Right lobe of liver (tissue), 6 donors: ENCODE measurements at regions not wholly inside any gene's neighbourhood (a gene's known extent, or its start where the extent isn't known, plus 50 kb on each side); places are given as distances from the start of the nearest gene placed in this dataset.

Source experiments
- ATAC-seq, 4 donors: fragments of 200-7000 bp; cut with Tn5 transposase; one replicate each; pipeline ENCODE4 v1.9.1; 2020; ENCODE audit warnings: mild to moderate bottlenecking in 4 of 4, moderate library complexity in 4 of 4
- DNase-seq, 3 donors: peaks; one replicate each; pipeline ENCODE4 v3.0.0-alpha.2; 2020
- H3K27ac ChIP-seq, 3 donors: fragments of 200-600 bp; one replicate each; pipeline ENCODE4 v1.8.0; 2022
- H3K27me3 ChIP-seq, 2 donors: fragments of 200-600 bp; one replicate each; pipeline ENCODE4 v1.8.0; 2022
- H3K36me3 ChIP-seq, 4 donors: fragments of 200-600 bp; sonication (generic) in 1 of 4; one replicate each; pipeline versions ENCODE4 v1.5.1 to v1.8.0; 2017 to 2022; ENCODE audit warnings: control low read depth in 1 of 4
- H3K4me1 ChIP-seq, 4 donors: fragments of 200-600 bp; sonication (generic) in 1 of 4; one replicate each; pipeline versions ENCODE4 v1.5.1 to v1.8.0; 2017 to 2022; ENCODE audit warnings: control low read depth in 1 of 4
- H3K4me3 ChIP-seq, 3 donors: fragments of 200-600 bp; one replicate each; pipeline ENCODE4 v1.8.0; 2022
- H3K9me3 ChIP-seq, 4 donors: fragments of 200-600 bp; sonication (generic) in 1 of 4; one replicate each; pipeline versions ENCODE4 v1.5.1 to v1.8.0; 2017 to 2022; ENCODE audit warnings: control low read depth in 1 of 4
- CTCF ChIP-seq, 4 donors: fragments of 200-600 bp in 3 of 4; fragments of 450-650 bp in 1 of 4; IDR thresholded peaks; one replicate each; pipeline versions ENCODE4 v1.5.1 to v1.8.0; 2016 to 2022; ENCODE audit warnings: antibody characterized with exemption in 4 of 4, mild to moderate bottlenecking in 2 of 4
- POLR2A ChIP-seq: fragments of 450-650 bp; IDR thresholded peaks from one replicate; pipeline ENCODE4 v1.6.1; 2017; ENCODE audit warnings: antibody characterized with exemption, mild to moderate bottlenecking
- WGBS: methylation state at CpG from one replicate; pipeline ENCODE4 v1.1.6; 2018; ENCODE audit warnings: low coverage, low lambda C conversion rate; ENCODE audit not compliant: insufficient coverage; ENCODE audit errors: missing lambda C conversion rate; 5-methylcytosine and 5-hydroxymethylcytosine counted together
- intact Hi-C, 2 donors: fragments of 100-400 bp; cut with DNase I; formaldehyde crosslinking; loops; one replicate each; pipeline versions ENCODE4 v1.11.2 to v1.14.1; 2022
- donor health status: DM: no; HTN: yes; CAD: no.
- donor health status: DM: no; HTN: no; CAD: no.
- donor health status: DM: no; HTN: no; CAD: no.
- donor health status: DM: no; HTN: yes; CAD: no.
- donor health status: DM: no; HTN: yes; CAD: no.

DNA sequence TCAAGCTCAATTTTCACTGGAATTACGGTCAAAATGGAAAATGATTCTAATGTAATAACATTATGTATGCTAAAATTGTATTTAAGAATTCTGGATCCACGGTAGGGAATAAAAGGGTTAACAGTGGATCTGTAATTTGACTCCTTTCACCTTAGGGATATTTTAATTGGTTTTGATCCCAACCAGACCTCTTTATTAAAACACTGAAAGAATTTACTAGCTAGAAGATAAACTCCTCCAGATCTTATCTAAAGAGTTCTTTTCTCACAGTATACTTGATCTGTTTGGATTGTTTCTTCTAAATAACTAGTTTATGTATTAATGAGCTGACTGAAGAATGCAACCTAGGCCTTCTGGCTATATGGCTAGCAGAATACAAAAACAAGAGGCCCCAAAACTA lies 118.4 kb downstream of the DDX53 start:
- TF ChIP-seq POLR2A (no peak), CTCF (IDR thresholded peaks at IDR 0.05) (no peak)

GRCh38 chrX:23118890-23119527 lies 119.2 kb downstream of the DDX53 start:
- ATAC-seq = no peak
- Histone ChIP-seq H3K9me3 (no peaks in the 10 kb centered on the region), H3K27me3 (no peaks in the 10 kb centered on the region), H3K4me3 (no peak overlapping the region), H3K4me1 (no peaks in the 10 kb centered on the region), H3K36me3 (no peaks in the 10 kb centered on the region), H3K27ac (no peak overlapping the region)
- intact Hi-C loops = no loop called here
- no peak for TF ChIP-seq CTCF (IDR thresholded peaks at IDR 0.05)
- TF ChIP-seq POLR2A = no peak
- DNase-seq = no peak
- WGBS = 28% methylated on average over 5 of the region's 6 CpGs

More for the DNA sequence above, 118.4 kb downstream of the DDX53 start:
- no peak for DNase-seq
- Histone ChIP-seq H3K9me3 (no peaks in the 10 kb centered on the region), H3K27me3 (no peaks in the 10 kb centered on the region), H3K36me3 (no peaks in the 10 kb centered on the region), H3K4me1 (no peaks in the 10 kb centered on the region), H3K27ac (no peak overlapping the region), H3K4me3 (no peak overlapping the region)
- no peak for ATAC-seq
- intact Hi-C loops = no loop called here
- WGBS = 48% methylated on average over 2 of the region's 2 CpGs

DNA sequence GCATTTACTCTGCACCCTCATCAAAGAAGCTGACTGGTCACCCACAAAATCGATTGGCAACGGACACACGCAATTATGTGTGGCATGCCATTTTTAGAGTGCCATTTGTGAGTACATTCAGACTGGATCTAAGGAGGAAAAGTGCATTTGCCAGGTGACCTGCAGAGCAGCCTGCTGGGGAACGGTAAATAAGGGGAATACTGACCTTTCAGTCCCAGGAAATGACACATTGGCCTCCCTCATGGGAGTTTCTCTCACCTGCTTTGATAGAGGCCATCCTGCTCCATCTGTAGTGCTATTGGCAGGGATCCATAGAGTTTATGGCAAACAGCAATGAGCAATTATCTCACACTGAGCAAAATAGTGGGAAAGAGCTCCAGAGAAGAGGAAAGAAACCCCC lies 127.8 kb downstream of the DDX53 start:
- no peaks in the 10 kb centered on the region for H3K36me3 ChIP-seq
- ATAC-seq = no peak
- intact Hi-C loops = no loop called here
- no peaks in the 10 kb centered on the region for H3K4me1 ChIP-seq
- WGBS = 70% methylated on average over 4 of the region's 4 CpGs
- TF ChIP-seq CTCF (IDR thresholded peaks at IDR 0.05) = no peak
- TF ChIP-seq POLR2A = no peak
- no peaks in the 10 kb centered on the region for H3K27me3 ChIP-seq
- H3K9me3 ChIP-seq = no peaks in the 10 kb centered on the region
- H3K27ac ChIP-seq = no peak overlapping the region
- H3K4me3 ChIP-seq = no peak overlapping the region
- DNase-seq = no peak

DNA sequence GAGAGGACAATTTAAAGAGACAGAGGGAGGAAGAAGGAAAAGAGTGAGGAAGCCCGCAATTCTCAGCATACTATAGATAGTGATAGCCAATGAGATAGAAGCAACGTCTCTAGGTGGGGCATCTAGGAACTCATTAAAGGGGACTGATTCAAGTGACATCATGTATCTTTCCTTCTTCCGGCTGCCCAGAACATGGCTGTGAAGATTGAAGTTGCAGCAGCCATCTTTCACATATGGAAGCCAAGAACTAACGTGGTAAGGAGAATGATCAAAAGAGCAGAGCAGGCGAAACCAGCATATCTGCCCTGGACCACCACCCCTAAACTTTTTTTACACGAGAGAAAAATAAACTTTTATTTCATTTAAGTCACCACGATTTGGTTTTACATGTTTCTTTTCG lies 133.8 kb downstream of the DDX53 start:
- DNase-seq (no peak), ATAC-seq (no peak)
- Histone ChIP-seq H3K27ac (no peak overlapping the region), H3K4me3 (no peak overlapping the region), H3K9me3 (no peaks in the 10 kb centered on the region), H3K4me1 (no peaks in the 10 kb centered on the region), H3K36me3 (no peaks in the 10 kb centered on the region), H3K27me3 (no peaks in the 10 kb centered on the region)
- TF ChIP-seq CTCF (IDR thresholded peaks at IDR 0.05) (no peak), POLR2A (no peak)
- WGBS = 43% methylated on average over 7 of the region's 8 CpGs
- intact Hi-C loops = no loop called here

DNA sequence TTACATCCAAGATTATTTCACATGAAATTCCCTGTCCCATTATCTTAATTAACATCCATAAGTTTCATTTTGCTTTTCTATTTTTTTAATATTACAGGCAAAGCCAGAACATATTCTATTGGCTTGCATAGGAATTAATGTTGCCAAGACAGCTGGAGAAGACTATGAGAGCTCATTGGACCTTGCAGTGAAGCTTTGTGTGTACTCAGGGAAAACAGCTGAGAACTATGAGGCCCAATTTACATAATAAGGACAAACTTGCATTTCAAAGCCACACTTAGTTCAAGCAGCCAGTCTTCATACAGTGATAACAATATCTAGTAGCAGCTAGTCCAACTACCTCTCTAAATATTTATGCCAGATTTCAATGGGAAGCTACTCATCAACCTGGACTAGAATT lies 134.4 kb downstream of the DDX53 start:
- H3K4me1 ChIP-seq = no peaks in the 10 kb centered on the region
- no peaks in the 10 kb centered on the region for H3K9me3 ChIP-seq
- TF ChIP-seq POLR2A = no peak
- no peak for TF ChIP-seq CTCF (IDR thresholded peaks at IDR 0.05)
- no peak overlapping the region for H3K27ac ChIP-seq
- ATAC-seq (no peak), DNase-seq (no peak)
- no peaks in the 10 kb centered on the region for H3K27me3 ChIP-seq
- intact Hi-C loops = no loop called here
- no peak overlapping the region for H3K4me3 ChIP-seq
- no peaks in the 10 kb centered on the region for H3K36me3 ChIP-seq
